ENCODE measurements at regions not wholly inside any gene's neighbourhood (a gene's known extent, or its start where the extent isn't known, plus 50 kb on each side); places are given as distances from the start of the nearest gene placed in this dataset.
"Not testable (repeated sequence)": the region's sequence is repeated elsewhere in the genome, so short reads cannot be mapped to it uniquely, and the experiment has no call there.

DNA sequence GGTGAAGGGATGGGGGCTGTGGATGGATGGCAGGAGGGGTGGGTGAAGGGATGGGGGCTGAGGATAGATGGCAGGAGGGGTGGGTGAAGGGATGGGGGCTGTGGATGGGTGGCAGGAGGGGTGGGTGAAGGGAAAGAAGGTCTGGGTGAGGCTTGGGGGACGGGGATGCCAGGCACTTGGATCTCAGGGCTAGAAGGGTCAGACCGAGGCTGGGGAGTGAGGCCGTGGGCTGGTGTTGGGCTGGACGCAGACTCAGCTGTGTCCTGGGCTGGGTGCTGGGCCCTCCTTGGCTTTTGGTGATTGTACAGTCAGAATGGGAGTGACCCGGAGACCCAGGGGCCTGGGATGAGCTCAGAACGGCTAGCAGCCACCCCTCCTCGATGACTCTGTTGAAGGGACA, 192.4 kb downstream of the TMEM121 start:
- H3K9me3 ChIP-seq, DNase-seq, H3K4me3 ChIP-seq, H3K36me3 ChIP-seq, H3K27me3 ChIP-seq: not testable (repeated sequence)

DNA sequence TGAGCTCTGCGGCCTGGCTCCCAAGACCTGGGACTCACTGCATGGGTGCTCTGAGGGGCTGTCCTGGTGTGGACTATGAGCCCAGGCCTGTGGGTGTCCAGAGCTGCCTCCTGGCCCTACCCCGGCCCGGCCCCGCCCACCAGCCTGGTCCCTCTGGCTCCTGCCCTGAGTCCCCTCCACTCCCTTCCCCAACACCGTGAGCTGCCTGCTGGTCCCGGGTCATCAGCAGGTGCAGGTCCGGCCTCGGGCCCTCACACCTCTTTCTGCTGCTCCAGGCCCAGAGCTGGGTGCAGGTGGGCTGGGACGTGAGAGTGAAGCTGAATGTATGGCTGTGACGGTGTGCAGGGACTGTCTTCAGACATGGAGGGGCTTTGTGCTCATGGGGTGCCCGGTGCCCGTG, 193.7 kb downstream of the TMEM121 start:
- H3K9me3 ChIP-seq, H3K4me3 ChIP-seq, DNase-seq, H3K36me3 ChIP-seq, H3K27me3 ChIP-seq: not testable (repeated sequence)

DNA sequence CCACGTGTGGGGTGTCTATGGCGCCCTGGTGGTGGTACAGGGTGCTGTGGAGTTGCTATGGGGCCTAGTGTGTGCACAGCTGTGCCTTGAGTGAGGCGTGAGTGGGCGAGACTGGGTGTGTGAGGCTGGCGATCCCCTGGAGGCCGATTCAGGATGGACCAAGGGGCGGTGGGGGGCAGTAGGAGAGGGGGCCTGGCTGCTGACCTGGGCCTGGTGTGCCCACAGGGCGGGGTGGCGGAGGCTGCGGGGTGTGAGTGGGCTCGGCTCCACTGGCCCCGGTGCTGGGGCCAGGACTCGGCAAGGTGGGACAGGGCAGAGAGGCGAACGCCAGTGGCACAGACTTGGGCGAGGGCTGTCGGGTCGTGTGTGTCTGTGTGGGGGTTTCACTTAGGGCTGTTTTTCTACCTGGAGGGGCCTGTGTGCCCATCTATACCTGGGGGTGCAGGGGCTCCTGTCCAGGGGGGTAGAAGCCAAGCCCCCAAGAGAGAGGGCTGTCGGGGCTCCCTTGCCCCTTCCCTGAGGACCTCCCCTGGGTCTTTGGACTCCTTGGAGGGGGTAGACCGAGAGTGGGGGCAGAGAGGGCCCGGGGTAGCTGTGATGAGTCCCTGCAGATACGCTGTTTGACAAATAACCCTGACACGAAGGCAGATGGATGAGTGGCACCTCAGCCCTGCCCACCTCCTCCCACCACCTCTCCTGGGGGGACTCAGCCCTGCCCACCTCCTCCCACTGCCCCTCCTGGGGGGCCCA, 194.6 kb downstream of the TMEM121 start:
- DNase-seq, H3K27me3 ChIP-seq, H3K36me3 ChIP-seq, H3K4me3 ChIP-seq, H3K9me3 ChIP-seq: not testable (repeated sequence)

GRCh38 chr14:105721602-105721970, 195.2 kb downstream of the TMEM121 start:
- H3K9me3 ChIP-seq, H3K36me3 ChIP-seq, H3K4me3 ChIP-seq, DNase-seq, H3K27me3 ChIP-seq: not testable (repeated sequence)

DNA sequence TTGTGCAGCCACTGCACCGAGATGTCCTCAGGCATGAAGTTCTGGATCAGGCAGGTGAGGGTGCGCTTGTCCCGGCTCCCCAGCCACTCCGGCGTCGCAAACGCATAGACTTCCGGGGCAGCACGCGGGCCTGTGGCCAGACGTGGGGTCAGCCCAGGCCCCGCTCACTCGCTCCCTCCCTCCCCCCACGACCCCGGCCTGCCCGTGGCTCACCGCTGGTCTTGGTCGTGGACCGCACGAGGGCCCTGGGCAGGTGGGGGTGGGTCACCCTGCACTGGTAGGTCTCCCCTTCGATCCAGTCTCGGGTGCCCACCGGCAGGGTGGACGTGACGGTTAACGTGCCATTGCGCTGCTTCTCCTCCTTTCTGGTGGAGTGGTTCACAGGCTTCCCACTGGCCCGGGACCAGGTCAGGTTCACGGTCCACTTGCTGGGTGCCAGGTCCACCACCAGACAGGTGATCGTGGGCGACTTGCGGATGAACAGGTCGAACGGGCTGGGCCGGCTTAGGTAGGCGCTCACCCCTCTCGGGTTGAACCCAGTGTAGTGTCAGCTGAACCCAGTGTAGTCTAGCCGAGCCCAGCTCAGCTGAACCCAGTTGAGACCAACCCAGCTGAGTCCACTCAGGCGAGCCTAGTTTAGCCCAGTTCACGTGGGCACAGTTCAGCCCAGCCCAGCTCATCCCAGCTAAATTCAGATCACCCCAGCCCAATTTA, 195.8 kb downstream of the TMEM121 start:
- H3K9me3 ChIP-seq, H3K36me3 ChIP-seq, DNase-seq, H3K27me3 ChIP-seq, H3K4me3 ChIP-seq: not testable (repeated sequence)

- H3K4me3 ChIP-seq, H3K27me3 ChIP-seq, H3K9me3 ChIP-seq, H3K36me3 ChIP-seq, DNase-seq: not testable (repeated sequence)
These were observed 196.9 kb downstream of the TMEM121 start for GRCh38 chr14:105723271-105723670.

- DNase-seq, H3K36me3 ChIP-seq, H3K27me3 ChIP-seq, H3K9me3 ChIP-seq, H3K4me3 ChIP-seq: not testable (repeated sequence)
These were observed 197.4 kb downstream of the TMEM121 start for GRCh38 chr14:105723776-105724175.

DNA sequence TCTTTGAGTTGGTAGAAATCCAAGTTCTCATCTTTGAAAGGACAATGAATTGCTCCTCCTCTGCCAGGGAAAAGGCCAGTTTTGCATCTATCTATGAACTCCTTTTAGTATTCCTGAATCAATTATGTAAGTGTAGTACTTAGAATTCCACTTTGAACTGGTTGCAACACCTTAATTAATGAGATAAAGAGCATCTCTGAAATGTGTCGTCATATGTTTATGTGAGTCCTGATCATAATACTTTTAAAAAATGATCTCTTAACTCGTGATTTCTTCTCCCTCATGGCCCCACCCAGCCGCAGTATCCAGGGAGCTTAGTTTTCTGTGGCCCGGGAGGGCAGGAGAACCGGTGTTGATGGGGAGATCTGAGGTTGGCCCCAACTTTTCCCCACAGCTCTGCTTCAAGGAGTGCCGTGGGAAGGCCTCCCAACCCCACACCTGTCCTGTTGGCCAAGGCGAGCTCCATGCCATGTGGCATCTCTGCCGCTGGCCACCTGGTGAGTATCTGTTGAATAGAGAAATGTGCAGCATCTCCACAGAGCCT, 203.5 kb downstream of the TMEM121 start:
- H3K27me3 ChIP-seq, DNase-seq, H3K9me3 ChIP-seq, H3K4me3 ChIP-seq, H3K36me3 ChIP-seq: not testable (repeated sequence)

GRCh38 chr14:105730731-105731130, 204.3 kb downstream of the TMEM121 start:
- not testable (repeated sequence) for DNase-seq, H3K27me3 ChIP-seq, H3K4me3 ChIP-seq

DNA sequence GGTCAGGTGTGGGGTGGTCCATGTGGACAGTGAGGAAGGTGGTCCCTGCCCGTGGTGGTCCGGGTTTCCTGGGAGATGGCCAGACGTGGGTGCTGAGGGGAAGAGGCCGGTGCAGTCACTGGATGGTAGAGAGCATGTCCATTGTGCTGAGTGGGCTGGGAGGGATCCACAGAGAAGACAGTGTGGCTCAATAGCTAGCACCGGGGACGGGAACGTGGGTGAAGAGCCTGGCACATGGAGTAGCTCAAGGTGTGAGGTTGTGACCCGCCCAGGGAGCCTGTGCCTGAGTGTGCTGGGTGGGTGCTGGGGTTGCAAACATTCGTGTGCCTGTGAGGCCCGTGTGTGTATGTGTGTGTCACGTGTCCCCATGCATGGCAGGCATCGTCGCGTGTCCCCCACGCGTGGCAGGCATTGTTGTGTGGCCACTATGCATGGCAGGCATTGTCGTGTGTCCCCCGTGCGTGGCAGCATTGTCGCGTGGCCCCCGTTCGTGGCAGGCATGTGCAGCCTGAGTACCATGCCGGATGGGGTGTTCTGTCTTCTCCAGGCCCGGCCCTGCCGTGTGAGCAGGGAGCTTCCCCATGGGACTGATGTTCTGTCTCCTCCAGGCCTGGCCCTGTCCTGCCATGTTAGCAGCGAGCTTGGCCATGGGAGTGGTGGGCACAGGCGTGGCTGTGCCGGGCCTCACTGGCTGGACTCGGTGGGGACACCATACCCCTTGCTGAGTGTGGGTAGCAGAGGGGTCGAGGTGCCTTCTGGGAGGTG, 205.0 kb downstream of the TMEM121 start:
- H3K36me3 ChIP-seq, DNase-seq, H3K4me3 ChIP-seq, H3K9me3 ChIP-seq, H3K27me3 ChIP-seq: not testable (repeated sequence)

More at GRCh38 chr14:105730731-105731130, 204.3 kb downstream of the TMEM121 start:
- not testable (repeated sequence) for H3K36me3 ChIP-seq, H3K9me3 ChIP-seq

DNA sequence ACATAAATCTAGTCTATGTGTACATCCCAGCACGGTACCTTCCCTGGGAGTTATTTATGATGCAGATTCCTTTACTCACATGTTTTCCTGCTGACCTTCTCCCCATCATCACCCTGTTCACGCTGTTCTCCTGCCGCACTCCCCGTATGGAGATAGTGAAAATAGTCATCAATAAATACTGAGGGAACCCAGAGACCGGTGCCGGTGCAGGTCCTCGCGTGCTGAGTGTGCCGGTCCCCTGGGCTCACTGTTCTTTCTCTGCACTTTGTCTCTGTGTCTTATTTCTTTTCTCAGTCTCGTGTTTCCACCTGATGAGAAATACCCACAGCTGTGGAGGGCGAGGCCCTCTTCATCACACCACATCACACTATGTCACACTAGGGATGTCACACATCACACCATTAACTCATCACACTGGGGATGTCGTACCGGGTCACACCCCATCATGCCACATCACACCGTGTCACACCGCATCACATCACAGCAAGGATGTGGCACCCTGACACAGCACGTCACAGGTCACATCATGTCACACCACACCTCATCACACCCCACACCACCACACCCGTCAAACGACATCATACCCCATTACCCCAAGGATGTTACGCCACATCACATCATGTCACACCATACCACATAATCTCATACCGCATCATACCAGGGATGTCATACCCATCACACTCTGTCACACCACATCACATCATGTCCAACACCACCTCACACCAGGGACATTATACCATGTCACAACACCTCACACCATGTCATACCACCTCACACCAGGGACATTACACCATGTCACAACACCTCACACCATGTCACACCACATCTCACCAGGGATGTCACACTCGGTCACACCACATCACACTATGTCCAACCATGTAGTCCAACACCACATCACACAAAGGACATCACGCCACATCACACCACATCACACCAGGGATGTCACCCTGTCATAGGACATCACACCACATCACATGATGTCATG, 207.0 kb downstream of the TMEM121 start:
- DNase-seq = no peak
- H3K4me3 ChIP-seq = no peak overlapping the region

DNA sequence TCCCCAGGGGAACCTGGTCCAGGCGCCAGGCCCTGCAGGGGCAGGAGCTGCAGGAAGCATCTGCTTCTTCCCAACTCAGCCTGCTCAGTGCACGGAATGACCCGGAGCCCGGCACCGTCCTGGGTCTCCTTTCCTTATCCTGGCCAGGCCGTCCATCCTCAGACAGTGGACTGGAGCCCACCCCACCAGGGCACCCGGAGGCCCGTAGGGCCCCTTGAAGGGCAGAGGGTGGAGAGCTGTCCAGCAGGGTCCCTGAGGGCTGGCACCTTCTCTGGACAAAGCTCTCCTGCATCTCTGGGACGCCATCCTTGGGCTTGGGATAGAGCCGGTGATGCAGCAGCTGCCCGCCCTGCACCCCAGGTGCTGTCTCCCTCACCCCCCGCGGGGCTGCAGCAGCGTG, 207.9 kb downstream of the TMEM121 start:
- H3K36me3 ChIP-seq, DNase-seq, H3K9me3 ChIP-seq, H3K27me3 ChIP-seq, H3K4me3 ChIP-seq: not testable (repeated sequence)

More for the DNA sequence above, 207.0 kb downstream of the TMEM121 start:
- no peaks in the 10 kb centered on the region for H3K9me3 ChIP-seq
- no peaks in the 10 kb centered on the region for H3K27me3 ChIP-seq
- H3K36me3 ChIP-seq = no peaks in the 10 kb centered on the region

- H3K4me3 ChIP-seq, DNase-seq, H3K36me3 ChIP-seq, H3K27me3 ChIP-seq, H3K9me3 ChIP-seq: not testable (repeated sequence)
These were observed 209.9 kb downstream of the TMEM121 start for GRCh38 chr14:105736331-105736730.

- Histone ChIP-seq H3K36me3 (no peaks in the 10 kb centered on the region), H3K27me3 (no peaks in the 10 kb centered on the region), H3K4me3 (no peak overlapping the region), H3K9me3 (no peaks in the 10 kb centered on the region)
- DNase-seq = no peak
These were observed 211.3 kb downstream of the TMEM121 start for GRCh38 chr14:105737504-105738246.

- Histone ChIP-seq H3K27me3 (no peaks in the 10 kb centered on the region), H3K36me3 (no peaks in the 10 kb centered on the region), H3K9me3 (no peaks in the 10 kb centered on the region), H3K4me3 (no peak overlapping the region)
- no peak for DNase-seq
These were observed 212.3 kb downstream of the TMEM121 start for GRCh38 chr14:105738638-105739037.
